HG02870 (cell line): ENCODE measurements at regions not wholly inside any gene's neighbourhood (a gene's known extent, or its start where the extent isn't known, plus 50 kb on each side); places are given as distances from the start of the nearest gene placed in this dataset.
"Not testable (repeated sequence)": the region's sequence is repeated elsewhere in the genome, so short reads cannot be mapped to it uniquely, and the experiment has no call there.

Experiments
- ATAC-seq: cut with Tn5 transposase; IDR thresholded peaks from one replicate; pipeline ENCODE4 v1.9.1; 2021; ENCODE audit warnings: mild to moderate bottlenecking, moderate library complexity; ENCODE audit not compliant: unreplicated experiment

DNA sequence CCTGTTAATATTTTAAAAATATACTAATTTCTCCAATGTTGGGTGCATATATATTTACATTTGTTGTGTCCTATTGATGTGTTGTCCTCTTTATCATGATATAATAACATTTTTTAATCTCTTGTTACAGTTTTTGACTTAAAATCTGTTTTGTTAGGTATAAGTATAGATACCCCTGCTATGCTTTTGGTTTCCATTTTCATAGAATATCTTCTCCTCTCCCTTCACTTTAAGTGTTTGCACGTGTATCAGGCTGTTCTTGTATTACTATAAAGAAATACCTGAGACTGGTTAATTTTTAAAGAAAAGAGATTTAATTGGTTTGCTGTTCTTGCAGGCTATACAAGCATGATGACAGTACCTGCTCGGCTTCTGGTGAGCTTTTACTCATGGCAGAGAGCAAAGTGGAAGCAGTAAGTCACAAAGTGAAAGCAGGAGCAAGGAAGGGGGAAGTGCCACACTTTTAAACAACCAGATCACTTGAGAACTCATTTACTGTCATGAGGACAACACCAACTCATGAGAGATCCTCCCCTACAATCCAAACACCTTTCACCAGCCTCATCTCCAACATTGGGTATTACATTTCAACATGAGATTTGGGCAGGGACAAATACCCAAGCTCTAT, 340.5 kb upstream of the SYNCRIP start:
- peak; percentile 43 for ATAC-seq

DNA sequence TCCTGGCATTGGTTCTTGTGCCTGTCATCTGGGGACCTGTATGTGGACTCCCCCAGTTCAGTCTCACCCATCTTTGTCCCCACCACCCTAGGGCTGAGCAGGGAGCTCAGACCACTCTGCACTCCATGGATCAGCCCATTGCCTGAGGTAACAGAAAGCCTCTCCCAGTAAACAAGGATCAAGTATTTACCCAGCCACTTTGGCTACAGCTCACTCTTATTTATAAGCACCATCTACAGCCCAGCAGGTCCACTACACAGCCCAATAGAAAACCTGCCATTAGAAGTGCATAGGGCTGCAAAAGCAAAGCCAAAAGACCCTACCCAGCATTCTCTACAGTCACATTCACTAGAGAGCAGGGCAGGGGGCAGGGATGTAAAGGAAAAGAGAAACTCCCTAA, 335.0 kb upstream of the SYNCRIP start:
- ATAC-seq, result no peak

DNA sequence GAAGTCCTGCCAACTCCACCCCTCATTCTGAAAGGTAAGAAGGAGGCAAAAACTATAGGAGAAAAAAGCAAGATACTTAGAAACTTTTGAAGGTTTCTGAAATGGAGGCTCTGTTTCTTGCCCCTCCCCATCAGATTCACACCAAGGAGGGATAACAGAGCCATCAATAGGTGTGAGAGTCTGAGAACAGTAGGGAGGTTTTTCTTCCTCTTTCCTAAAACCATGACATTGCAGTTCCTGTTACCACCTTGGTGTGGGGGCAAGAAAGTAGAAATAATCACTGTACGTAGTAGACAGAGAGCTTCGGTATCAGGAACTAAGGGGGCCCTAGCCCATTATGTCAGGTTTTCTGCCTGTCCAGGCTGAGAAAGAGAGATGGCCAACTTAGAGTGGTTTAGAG, 333.3 kb upstream of the SYNCRIP start:
- ATAC-seq, result peak; percentile 60

GRCh38 chr6:85971238-85971637, 328.6 kb upstream of the SYNCRIP start:
- no peak for ATAC-seq

DNA sequence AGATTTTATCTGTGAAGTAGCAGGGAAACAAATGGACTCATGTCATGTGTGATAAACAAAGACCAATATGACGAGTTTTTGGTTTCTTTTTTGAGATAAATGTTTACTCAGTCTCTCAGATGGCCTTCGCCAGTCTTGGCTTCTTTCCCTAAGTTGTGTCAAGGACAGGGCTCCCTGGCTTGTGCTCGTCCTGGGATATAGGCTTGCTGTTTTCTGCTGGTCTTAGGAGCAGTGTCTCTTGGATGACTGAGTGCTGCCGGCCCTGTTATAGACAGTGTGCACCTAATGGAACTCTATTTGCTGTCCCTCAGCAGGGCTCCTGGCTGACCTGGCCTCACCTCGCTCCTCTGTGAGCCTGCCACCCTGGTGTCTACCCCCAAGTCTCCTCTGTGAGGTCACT, 324.1 kb upstream of the SYNCRIP start:
- ATAC-seq, result no peak

DNA sequence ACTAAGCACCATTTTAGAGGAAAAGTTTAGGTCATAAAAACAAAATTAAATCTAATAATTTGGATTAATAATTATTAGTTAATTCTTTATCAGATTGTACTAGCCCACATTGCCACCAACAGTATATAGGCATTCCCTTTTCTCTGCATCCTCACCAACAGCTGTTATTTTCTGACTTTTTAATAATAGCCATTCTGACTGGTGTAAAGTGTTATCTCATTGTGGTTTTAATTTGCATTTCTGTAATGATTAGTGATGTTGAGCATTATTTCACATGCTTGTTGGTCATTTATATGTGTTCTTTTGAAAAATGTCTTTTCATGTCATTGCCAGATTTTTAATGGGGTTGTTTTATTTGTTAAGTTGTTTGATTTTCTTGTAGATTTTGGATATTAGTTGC, 319.1 kb upstream of the SYNCRIP start:
- no peak for ATAC-seq

GRCh38 chr6:85961125-85961524, 318.4 kb upstream of the SYNCRIP start:
- no peak for ATAC-seq

- no peak for ATAC-seq
These were observed 305.8 kb upstream of the SYNCRIP start for GRCh38 chr6:85948481-85948880.

- no peak for ATAC-seq
These were observed 302.9 kb upstream of the SYNCRIP start for GRCh38 chr6:85945459-85946185.

GRCh38 chr6:85944776-85945175, 302.1 kb upstream of the SYNCRIP start:
- no peak for ATAC-seq

GRCh38 chr6:85942844-85943243, 300.2 kb upstream of the SYNCRIP start:
- no peak for ATAC-seq

DNA sequence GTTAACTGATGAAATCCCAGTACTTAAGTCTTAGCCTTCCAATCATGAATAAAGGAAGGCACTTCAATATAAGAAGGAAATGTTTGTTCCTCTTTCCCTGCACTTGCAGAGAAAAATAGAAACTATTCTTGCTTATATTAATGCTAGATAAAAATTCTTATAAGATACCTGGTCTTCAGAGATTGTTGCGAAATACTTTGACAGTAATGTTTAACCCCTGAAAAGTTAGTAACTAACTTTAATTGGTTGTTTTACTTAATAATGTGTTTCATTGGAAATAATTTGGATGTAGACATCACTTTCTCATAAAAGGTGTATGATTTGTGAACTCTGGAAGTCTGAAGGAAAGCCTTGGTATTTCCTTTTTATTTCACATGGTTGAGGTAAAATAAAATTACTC, 294.2 kb upstream of the SYNCRIP start:
- no peak for ATAC-seq

DNA sequence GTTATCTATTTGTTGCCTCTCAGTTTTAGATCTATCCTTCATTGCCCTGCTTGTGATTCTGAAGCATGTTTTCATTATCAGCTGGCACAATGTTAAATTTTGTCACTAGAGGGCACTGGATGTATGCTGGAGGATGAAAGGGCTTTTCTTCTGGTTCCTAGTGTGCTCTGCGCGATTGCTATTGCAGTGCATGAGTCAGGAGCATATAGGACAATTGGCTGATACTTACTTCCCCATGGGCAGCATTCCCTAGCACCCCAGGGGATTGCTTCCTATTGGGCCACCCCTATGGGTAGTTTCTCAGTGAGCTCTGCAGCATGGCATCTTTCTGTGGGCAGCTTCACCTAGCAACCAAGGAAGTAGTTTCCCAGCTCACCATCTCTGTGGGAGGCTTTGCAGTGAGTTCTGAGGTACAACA, 280.3 kb upstream of the SYNCRIP start:
- ATAC-seq, result peak; percentile 89

DNA sequence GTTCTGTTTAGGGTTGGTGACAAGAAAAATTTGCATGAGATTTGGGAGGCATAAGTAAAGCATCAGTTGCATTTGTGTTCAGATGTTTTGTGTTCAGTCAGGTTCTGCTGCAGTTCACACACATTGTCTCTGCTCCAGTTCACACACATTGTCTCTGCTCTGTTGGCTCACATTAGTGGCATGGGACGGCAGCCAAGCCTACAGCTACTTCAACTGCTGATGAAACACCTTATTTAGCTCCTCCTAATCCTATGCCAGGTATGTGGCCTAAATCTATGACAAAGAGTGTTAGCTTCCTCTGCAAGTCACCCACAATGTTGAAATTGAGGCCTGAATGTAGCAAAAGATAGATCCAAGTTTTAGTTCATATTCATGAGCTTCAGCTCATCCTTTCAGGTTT, 278.1 kb upstream of the SYNCRIP start:
- no peak for ATAC-seq

- peak; percentile 69 for ATAC-seq
These were observed 274.8 kb upstream of the SYNCRIP start for GRCh38 chr6:85917522-85917921.

- no peak for ATAC-seq
These were observed 270.3 kb upstream of the SYNCRIP start for GRCh38 chr6:85913001-85913400.

DNA sequence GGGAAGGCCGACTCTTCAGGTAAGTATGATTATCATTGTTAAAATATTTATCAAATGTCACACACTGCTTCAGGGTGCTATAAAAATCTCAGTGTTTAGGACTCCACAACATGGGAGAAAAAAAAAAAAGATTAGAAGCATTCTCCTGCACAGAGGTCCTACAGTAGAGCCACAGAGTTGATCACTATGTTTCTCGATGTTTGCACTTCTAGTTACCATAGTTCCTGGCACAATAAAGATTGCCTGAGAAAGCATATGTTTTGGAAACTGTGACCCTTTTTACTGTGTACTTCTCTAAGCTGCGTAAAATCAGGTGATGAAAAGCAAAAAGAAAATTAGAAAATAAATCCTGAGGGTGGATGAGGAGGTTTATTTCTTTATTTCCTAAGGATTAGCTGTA, 269.9 kb upstream of the SYNCRIP start:
- ATAC-seq, result no peak

- ATAC-seq, result no peak
These were observed 268.4 kb upstream of the SYNCRIP start for GRCh38 chr6:85911067-85911466.

GRCh38 chr6:85908120-85908519, 265.4 kb upstream of the SYNCRIP start:
- not testable (repeated sequence) for ATAC-seq

DNA sequence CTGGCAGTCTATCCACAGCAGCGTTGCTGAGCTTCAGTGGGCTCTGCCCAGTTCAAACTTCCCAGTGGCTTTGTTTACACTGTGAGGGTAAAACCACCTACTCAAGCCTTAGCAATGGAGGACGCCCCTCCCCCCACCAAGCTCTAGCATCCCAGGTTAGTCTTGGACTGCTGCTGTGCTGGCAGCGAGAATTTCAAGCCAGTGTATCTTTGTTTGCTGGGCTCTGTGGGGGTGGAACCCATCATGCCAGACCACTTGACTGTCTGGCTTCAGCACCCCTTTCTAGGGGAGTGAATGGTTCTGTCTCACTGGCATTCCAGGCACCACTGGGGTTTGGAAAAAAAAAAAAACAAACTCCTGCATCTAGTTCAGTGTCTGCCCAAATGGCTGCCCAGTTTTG, 249.7 kb upstream of the SYNCRIP start:
- ATAC-seq, result no peak

DNA sequence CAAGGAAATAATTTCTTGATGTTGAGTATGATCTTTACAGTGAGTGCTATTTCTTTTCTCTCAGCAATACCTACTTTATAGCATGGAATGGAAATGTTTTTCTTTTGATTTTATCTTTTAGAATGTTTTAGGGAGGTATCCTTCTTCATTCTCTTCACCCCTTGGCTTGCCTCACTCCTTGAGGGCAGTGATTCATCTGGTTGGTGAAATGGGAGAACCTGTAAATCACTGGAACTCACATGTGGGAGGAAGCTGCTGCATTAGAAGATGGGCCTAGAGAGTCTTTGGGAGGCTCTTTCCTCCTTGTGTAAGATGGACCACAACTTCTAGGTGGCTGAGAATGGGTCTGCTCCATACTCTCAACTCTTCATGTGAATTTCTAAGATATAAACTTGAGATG, 244.8 kb upstream of the SYNCRIP start:
- ATAC-seq, result no peak

DNA sequence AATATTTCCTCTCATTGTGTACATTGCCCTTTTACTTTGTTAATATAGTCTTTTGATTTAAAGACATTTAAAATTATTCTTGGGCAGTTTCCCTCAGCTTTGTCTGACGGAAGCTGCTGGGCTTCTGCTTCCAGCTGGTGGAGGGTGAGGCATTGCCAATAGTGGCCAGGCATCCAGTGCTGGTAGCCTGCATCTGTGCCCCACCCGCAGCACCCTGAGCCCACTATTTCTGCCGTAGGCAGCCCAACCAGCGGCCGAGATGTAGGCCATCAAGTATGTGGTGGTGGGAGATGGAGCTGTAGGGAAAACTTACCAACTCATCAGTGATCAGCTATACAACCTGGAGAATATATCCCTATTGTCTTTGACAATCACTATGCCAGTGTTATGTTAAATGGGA, 226.0 kb upstream of the SYNCRIP start:
- no peak for ATAC-seq

- no peak for ATAC-seq
These were observed 224.9 kb upstream of the SYNCRIP start for GRCh38 chr6:85867595-85867994.
